AG20443 (cell line): ENCODE measurements at regions not wholly inside any gene's neighbourhood (a gene's known extent, or its start where the extent isn't known, plus 50 kb on each side); places are given as distances from the start of the nearest gene placed in this dataset.
"Not testable (repeated sequence)": the region's sequence is repeated elsewhere in the genome, so short reads cannot be mapped to it uniquely, and the experiment has no call there.

Experiments used
- DNase-seq: peaks from one replicate; pipeline ENCODE4 v3.0.0; 2012; ENCODE audit warnings: low spot score, mixed read lengths

- DNase-seq: peak; percentile 9
These were observed 1365.2 kb downstream of the STIM2 start for GRCh38 chr4:28225689-28226353.

- DNase-seq: no peak
These were observed 1366.3 kb downstream of the STIM2 start for GRCh38 chr4:28226962-28227361.

GRCh38 chr4:28227764-28228163 is 1367.1 kb downstream of the STIM2 start:
- no peak for DNase-seq

DNA sequence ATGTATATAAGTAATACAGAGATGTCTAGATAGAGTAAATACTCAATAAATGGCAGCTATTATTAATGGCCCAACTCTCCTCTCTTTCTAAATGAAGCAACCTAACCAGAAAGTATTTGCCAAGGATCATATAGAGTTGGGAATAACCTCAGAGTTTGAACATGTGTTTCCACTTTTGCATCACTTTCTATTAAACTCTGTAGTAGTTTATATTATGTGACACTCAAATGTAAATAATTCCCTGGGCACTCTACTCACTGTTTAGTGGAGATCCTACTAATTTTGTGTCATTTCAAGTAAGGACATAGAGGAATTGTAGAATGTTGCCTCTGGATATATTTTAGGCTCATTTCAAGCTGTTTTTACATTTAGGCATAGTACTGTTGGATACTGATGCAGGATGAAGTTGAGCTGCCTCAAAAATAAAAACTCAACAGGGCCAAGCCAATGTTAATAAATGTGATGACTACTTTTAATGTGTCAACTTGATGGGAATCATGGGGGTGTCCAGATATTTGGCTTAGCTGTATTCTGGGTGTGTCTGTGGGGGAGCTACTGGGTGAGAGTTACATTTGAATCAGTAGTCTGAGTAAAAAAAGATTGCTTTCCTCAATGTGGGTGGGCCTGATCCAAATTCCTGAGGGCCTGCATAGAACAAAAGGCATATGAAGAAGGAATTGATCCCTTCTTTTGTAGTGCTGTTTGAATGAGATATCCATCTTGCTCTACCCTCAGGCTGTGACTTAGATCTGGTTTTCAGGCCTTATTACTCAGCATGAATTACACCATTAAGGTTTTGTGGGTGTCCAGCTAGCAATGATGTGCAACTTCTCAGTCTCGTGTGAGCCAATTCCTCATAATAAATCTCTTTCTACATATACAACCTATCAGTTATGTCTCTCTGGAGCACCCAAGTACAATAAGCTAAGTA is 1368.2 kb downstream of the STIM2 start:
- DNase-seq: peak; percentile 9

DNA sequence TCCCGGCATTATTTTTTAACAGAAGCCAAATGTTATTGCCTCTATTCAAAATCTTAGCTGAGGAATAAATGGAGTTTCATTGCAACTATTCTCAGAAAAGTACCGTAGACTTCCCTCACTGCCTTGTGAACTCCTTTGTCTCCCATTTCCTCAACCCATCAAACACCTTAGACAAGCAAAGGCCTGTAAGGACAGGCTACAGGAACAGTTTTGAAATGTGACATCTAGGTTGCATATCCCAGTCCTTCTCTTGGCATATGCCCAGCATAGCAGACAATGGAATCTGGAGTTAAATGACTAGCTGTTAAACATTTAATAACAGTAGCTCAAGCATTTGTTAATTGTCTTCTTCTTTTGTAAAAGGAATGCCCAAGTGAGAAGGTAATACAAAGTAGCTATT is 1371.7 kb downstream of the STIM2 start:
- no peak for DNase-seq

GRCh38 chr4:28232951-28233350 is 1372.3 kb downstream of the STIM2 start:
- no peak for DNase-seq

GRCh38 chr4:28233724-28234123 is 1373.1 kb downstream of the STIM2 start:
- no peak for DNase-seq

DNA sequence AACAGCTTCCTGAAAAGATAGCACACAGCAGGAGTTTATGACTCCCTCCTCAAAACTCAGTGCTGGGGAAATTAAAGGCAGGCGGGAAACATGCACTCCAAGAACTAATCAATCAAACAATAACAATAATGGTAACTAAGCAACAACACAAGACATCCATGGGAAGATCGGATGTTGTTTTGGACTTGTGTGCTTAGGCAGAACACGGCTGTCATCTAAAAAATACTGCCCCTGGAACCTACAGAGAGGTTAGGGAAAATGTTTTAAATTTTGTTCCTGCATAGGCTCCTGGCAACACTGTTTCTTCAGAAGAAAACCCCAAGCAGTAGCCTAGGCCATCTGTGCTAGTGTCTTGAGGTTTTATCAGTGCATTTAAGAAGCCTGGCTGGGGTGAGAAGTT is 1378.2 kb downstream of the STIM2 start:
- DNase-seq: no peak

DNA sequence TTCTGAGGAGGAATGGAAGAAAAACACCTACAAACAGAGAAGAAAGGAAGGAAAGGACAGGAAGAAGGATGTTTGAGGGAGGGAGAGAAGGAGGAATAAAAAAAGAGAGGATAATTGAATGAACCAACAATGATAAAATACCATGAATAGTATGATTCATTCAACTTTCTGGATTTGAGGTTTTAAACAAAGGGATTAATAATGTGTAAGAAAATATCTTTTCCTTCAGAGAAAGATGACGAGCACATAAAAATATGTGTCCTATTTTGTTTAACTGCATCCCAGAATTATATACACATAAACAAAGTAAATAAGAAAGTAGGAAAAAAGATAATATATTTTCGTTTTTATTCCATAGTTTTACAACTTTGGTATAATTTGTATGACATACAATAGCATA is 1380.4 kb downstream of the STIM2 start:
- DNase-seq: no peak

DNA sequence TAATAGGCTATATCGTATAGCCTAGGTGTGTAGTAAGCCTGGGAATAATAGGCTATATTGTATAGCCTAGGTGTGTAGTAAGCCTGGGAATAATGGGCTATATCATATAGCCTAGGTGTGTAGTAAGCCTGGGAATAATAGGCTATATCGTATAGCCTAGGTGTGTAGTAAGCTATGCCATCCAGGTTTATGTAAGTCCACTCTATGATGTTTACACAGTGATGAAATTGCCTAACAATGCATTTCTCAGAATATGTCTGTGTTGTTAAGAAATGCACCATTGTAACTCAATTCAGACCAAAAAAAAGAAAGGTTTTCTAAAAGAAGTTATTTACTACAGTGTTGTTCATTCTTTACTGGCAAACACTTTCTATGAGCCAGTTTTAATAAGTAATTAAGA is 1387.2 kb downstream of the STIM2 start:
- no peak for DNase-seq

DNA sequence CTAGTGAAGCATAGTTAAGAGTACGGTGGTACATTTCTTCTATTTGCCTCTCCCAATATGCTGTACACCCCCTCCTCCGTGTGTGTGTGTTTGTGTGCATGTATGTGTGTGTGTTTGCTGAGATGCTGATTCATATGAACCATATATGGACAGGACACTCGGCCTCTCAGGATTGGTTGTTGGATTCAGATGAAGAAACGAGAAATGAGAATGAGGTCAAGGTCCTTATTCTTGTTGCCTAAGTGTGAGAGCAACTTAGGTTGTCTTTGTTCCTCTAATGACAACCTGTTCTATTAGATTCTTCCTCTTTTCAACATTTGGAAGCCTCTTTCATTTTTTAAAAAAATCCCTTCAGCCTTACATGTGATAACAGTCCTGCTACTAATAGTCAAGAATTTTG is 1387.6 kb downstream of the STIM2 start:
- DNase-seq: no peak

GRCh38 chr4:28250646-28251045 is 1390.0 kb downstream of the STIM2 start:
- no peak for DNase-seq

- DNase-seq: no peak
These were observed 1391.2 kb downstream of the STIM2 start for GRCh38 chr4:28251831-28252230.

GRCh38 chr4:28254003-28254402 is 1393.4 kb downstream of the STIM2 start:
- no peak for DNase-seq

DNA sequence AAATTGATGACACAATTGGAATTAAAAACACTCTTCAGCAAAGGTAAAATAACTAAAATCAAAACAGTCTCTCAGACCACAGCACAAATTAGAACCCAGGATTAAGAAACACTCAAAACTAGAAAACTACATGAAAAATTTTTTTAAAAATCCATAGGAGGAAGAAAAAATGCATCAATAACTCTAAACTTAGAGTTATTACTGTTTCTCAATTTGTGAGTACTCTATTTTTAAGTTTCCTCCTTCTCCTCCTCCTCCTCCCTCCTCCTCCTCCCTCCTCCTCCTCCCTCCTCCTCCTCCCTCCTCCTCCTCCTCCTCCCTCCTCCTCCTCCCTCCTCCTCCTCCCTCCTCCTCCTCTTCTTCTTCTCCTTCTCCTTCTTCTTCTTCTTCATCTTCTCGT is 1395.7 kb downstream of the STIM2 start:
- no peak for DNase-seq

- DNase-seq: no peak
These were observed 1399.3 kb downstream of the STIM2 start for GRCh38 chr4:28259951-28260350.

GRCh38 chr4:28267166-28267565 is 1406.5 kb downstream of the STIM2 start:
- DNase-seq: no peak

DNA sequence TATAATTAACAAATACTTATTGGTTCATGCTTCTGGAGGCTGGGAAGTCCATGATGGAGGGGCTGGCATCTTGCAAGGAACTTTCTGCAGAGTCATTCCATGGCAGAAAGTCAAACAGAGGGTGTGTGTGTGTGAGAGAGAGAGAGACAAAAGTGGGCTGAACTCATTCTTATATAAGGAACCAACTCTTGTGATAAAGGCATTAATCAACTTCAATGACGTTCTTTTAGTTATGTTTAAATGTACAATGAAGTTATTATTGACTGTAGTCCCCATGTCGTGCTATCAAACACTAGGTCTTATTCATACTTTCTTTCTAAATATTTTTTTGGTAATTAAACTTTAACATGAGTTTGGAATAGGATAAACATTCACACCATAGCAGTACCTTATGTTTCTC is 1408.8 kb downstream of the STIM2 start:
- no peak for DNase-seq

- no peak for DNase-seq
These were observed 1417.3 kb downstream of the STIM2 start for GRCh38 chr4:28277931-28278330.

DNA sequence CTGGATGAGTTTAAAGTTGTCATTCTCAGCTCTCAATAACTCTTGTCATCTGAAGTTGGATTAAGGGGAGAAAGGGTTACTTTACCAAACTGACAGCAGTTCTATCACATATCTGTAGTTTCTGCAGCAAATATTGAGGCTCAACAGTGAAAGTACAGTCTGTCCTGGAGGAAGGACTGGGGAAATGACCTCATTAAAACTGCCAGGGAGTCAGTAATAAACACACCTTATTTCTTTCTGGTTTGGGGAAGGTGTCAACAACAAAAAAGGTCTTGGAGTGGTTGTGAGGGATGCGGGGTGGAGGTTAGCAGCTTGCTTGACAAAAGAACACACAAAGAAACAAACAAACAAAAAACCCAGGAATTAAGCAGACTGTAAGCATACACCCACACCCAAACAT is 1418.0 kb downstream of the STIM2 start:
- no peak for DNase-seq

- DNase-seq: no peak
These were observed 1418.6 kb downstream of the STIM2 start for GRCh38 chr4:28279249-28279648.

DNA sequence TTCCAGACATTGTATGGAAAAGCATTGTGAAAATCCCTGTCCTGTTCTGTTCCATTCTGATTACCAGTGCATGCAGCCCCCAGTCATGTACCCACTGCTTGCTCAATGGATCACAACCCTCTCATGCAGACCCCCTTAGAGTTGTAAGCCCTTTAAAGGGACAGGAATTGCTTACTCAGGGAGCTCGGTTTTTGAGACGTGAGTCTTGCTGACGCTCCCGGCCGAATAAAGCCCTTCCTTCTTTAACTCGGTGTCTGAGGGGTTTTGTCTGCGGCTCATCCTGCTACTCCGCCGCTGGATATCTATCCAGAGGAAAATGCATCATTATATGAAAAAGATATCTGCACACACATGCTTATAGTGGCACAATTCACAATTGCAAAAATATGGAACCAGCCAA is 1425.6 kb downstream of the STIM2 start:
- not testable (repeated sequence) for DNase-seq

DNA sequence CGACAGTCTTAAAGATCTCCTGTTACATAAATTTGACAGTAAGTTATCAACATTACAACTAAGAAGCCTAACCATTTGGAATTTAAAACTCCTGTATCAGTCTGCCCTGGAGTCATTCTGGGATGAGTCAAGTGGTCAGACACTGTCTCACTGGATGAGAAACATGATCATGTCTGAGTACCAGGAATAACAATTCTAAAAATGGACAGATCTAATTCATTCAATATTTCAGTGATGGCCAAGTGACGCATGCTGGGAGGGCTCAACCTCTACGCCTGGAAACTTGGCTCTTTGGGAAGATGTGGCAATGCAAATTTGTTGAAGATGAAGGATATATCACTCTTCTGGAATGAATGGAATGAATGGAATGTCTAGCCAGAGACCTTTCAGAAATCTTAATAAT is 1427.2 kb downstream of the STIM2 start:
- peak; percentile 78 for DNase-seq

DNA sequence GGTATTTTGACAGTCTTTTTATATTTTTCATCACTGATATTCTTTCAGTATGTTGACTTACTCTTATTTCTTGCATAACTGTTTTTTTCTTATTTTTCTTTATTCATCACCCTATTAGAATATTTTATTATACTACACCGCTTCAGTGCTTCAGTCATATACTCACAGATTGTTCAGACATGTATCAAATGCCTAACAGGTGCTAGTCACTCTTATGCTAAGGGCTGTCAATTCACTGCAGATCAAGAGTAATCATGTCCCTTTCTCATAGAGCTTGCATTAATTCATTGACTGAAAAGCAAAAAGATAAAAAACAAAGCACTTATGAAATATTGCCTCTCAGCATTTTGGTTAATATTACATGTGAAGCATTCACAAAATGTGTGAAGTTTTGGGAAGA is 1435.6 kb downstream of the STIM2 start:
- DNase-seq: no peak
